Activated naive CD8-positive, alpha-beta T cell treated with anti-CD3 and anti-CD28 coated beads, Interleukin-2, amount 10 ng/mL, durations not matched to agents 7 days and 5 days (primary cell): ENCODE measurements at regions not wholly inside any gene's neighbourhood (a gene's known extent, or its start where the extent isn't known, plus 50 kb on each side); places are given as distances from the start of the nearest gene placed in this dataset.
"Not testable (repeated sequence)": the region's sequence is repeated elsewhere in the genome, so short reads cannot be mapped to it uniquely, and the experiment has no call there.

Experiments
- ATAC-seq: fragments of 150-1000 bp; cut with Tn5 transposase; one replicate; pipeline ENCODE4 v1.10.0; 2021; ENCODE audit warnings: low read depth, moderate library complexity
- POLR2A ChIA-PET: fragments of 350-600 bp; sonication (Branson Sonifier 250); formaldehyde crosslinking; loops from one replicate; lab custom pipeline; 2021; ENCODE audit warnings: antibody characterized with exemption; lab: Charles Lee
- DNase-seq: peaks from one replicate; pipeline ENCODE4 v3.0.0; 2021
- H3K27ac Mint-ChIP-seq: one replicate; pipeline ENCODE4 v1.8.0; 2022; ENCODE audit warnings: mild to moderate bottlenecking, mixed read lengths
- H3K27me3 Mint-ChIP-seq: one replicate; pipeline ENCODE4 v1.8.0; 2022; ENCODE audit warnings: mild to moderate bottlenecking, moderate library complexity, mixed read lengths
- H3K36me3 Mint-ChIP-seq: one replicate; pipeline ENCODE4 v1.8.0; 2021; ENCODE audit warnings: mild to moderate bottlenecking, mixed read lengths
- H3K4me1 Mint-ChIP-seq: one replicate; pipeline ENCODE4 v1.8.0; 2021; ENCODE audit warnings: mixed read lengths
- H3K4me3 Mint-ChIP-seq: one replicate; pipeline ENCODE4 v1.8.0; 2022; ENCODE audit warnings: mild to moderate bottlenecking, moderate library complexity, mixed read lengths
- H3K9me3 Mint-ChIP-seq: one replicate; pipeline ENCODE4 v1.8.0; 2021; ENCODE audit warnings: mixed read lengths

DNA sequence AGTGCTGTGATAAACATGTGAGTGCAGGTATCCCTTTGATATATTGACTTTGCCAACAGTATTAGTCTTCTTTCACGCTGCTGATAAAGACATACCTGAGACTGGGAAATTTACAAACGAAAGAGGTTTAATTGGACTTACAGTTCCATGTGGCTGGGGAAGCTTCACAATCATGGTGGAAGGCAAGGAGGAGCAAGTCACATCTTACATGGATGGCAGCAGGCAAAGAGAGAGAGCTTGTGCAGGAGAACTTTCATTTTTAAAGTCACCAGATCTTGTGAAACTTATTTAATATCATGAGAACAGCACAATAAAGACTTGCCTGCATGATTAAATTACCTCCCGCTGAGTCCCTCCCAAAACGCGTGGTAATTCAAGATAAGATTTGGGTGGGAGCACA is 277.9 kb upstream of the GCFC2 start:
- H3K4me3 Mint-ChIP-seq, H3K36me3 Mint-ChIP-seq, ATAC-seq, H3K27ac Mint-ChIP-seq, H3K4me1 Mint-ChIP-seq, POLR2A ChIA-PET, H3K9me3 Mint-ChIP-seq, DNase-seq, H3K27me3 Mint-ChIP-seq: not testable (repeated sequence)

DNA sequence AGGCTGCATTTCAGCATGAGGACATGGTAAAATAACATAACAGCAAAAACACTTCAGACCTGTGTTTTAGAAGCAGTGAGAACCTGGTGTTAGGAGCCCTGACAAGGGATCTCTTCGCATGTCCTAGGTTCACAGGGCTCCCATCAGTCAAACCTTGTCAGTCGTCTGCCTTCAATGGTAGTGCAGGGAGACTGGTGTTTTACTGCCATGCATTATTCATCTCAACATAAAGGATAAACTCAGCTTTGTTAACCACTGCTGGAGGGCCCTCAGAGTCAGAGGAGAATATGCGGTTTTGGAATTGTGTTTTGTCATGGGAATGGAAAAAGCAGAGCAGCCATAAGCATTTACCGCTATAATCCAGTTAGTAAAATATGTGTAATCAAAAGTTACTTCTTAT is 275.9 kb upstream of the GCFC2 start:
- Mint-ChIP-seq H3K4me1 (no peaks in the 10 kb centered on the region), H3K27me3 (no peaks in the 10 kb centered on the region), H3K27ac (no peak overlapping the region), H3K9me3 (peaks cover 2% of the 10 kb centered on the region), H3K4me3 (no peak overlapping the region), H3K36me3 (no peaks in the 10 kb centered on the region)
- POLR2A ChIA-PET: no interaction called here
- no peak for DNase-seq
- ATAC-seq: no peak

DNA sequence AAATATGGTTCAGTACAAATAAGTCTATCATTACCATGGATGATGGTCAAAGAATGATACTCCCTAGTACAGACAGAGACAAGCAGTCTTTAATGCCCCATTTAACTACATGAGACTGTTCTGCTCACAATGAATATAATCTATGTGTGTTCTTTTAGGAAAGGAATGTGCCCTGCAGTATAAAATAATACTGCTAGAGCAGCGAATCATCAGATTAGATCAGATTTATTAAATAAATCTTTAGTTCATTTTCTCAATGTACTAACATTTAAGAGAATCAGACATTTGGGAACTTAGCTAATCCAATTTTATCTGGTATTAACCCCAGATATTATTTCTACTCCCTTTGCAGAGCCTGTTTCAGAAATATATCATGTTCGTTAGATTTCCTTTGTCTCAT is 272.0 kb upstream of the GCFC2 start:
- Mint-ChIP-seq H3K27ac (no peak overlapping the region), H3K4me3 (no peak overlapping the region), H3K36me3 (no peaks in the 10 kb centered on the region), H3K4me1 (no peaks in the 10 kb centered on the region), H3K27me3 (no peaks in the 10 kb centered on the region), H3K9me3 (peaks cover 4% of the 10 kb centered on the region)
- POLR2A ChIA-PET: no interaction called here
- ATAC-seq (no peak), DNase-seq (no peak)

DNA sequence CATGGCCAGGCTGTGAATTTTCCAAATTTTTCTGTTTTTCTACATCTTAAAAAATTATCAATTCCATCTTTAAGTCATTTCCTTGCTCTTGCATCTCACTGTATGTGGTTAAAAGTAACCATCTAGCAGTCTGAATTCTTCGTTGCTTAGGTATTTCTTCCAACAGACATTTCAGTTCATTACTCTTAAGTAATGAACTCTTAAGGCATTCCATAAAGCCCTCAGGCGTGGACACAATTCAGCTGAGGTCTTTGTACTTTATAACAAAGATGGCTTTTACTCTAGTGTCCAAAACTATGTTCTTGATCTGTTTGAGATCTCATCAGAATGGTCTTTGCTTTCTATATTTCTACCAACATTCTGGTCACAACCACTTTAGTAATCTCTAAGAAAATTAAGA is 253.9 kb upstream of the GCFC2 start:
- H3K27me3 Mint-ChIP-seq: no peaks in the 10 kb centered on the region
- DNase-seq (no peak), ATAC-seq (no peak)
- H3K4me3 Mint-ChIP-seq: no peak overlapping the region
- no peaks in the 10 kb centered on the region for H3K4me1 Mint-ChIP-seq
- peaks cover 2% of the 10 kb centered on the region for H3K9me3 Mint-ChIP-seq
- H3K27ac Mint-ChIP-seq: no peak overlapping the region
- POLR2A ChIA-PET: no interaction called here
- no peaks in the 10 kb centered on the region for H3K36me3 Mint-ChIP-seq

DNA sequence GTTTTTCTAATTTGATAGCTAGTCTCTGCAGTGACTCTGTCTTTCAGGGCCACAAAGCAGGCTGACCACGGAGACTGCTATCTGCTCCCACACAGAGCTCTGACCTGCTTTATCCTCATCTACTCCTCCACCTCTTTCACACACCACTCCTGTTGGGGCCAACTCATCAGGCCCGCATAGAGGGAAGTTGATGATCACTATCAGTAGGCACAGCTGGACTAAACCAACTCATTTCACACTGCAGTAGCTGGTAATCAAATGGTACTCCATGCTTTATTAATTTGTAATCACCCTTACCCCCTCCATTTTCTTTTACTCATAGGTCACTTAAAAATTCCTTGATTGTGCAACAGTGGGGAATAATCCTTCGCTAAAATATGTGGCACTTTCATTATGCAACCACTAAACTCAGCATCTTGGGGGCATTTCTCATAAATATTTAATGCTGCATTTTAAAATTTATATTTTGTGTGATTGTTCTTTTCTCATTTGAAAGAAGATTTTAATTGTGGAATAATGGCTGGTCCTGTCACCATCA is 249.8 kb upstream of the GCFC2 start:
- Mint-ChIP-seq H3K27ac (no peak overlapping the region), H3K36me3 (no peaks in the 10 kb centered on the region), H3K9me3 (no peaks in the 10 kb centered on the region), H3K4me1 (no peaks in the 10 kb centered on the region), H3K4me3 (no peak overlapping the region), H3K27me3 (no peaks in the 10 kb centered on the region)
- POLR2A ChIA-PET: no interaction called here
- DNase-seq (no peak), ATAC-seq (no peak)

DNA sequence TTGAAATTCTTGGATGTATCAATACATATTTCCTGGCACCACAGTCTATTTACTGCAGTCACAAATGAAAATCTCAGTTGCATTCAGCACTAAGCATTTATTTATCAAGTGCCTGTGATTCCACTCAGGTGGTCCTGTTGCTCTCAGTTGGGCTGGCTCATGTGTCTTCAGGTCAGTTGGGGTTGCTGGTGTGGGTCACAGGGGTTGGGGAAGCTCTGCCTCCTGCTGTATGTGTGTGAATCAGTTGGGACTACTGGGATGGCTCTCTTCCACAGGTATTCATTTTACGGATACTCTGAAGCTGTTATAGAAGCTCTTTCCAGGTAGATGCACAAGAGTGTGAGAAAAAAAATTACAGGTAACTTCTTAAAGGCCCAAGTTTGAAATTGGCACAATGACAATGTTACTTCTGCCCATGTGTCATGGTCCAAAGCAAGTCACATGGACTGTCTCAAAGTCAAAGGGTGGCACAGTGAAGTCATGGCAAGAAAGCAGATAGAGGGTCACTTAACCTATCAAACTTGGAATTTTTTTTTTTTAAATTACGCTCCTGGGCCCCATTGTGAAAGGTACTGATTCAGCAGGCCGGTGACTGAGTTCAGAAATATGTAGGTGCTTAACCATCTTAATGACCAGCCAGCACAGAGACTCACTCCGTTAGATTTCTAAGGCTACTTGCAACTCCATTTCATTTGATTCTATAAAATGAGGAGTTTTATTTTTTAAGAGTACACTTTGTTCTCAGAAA is 249.2 kb upstream of the GCFC2 start:
- no peaks in the 10 kb centered on the region for H3K4me1 Mint-ChIP-seq
- H3K4me3 Mint-ChIP-seq: no peak overlapping the region
- no peaks in the 10 kb centered on the region for H3K9me3 Mint-ChIP-seq
- ATAC-seq (no peak), DNase-seq (no peak)
- no peaks in the 10 kb centered on the region for H3K27me3 Mint-ChIP-seq
- H3K27ac Mint-ChIP-seq: no peak overlapping the region
- POLR2A ChIA-PET: no interaction called here
- H3K36me3 Mint-ChIP-seq: no peaks in the 10 kb centered on the region

DNA sequence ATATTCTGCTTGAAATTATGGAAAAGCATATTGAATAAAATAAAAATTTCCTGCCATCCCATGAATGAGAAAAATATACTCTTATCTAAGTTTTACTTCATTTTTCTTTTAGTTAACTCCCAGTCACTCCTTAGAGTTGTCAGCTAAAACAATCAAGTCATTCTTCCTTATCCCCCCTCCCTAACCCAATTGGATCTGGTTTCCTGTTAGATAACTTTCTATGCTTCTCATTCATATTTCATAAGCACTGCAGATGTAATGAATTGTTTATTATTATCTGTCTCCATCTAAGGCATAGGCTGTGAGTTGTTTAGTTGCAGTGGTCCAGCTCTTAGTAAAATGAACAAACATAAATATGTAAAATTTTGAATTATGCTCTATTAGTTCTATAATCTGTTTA is 244.0 kb upstream of the GCFC2 start:
- no peak for ATAC-seq
- POLR2A ChIA-PET: no interaction called here
- H3K27me3 Mint-ChIP-seq: no peaks in the 10 kb centered on the region
- H3K9me3 Mint-ChIP-seq: no peaks in the 10 kb centered on the region
- H3K4me1 Mint-ChIP-seq: no peaks in the 10 kb centered on the region
- no peak overlapping the region for H3K27ac Mint-ChIP-seq
- no peaks in the 10 kb centered on the region for H3K36me3 Mint-ChIP-seq
- DNase-seq: no peak
- no peak overlapping the region for H3K4me3 Mint-ChIP-seq

DNA sequence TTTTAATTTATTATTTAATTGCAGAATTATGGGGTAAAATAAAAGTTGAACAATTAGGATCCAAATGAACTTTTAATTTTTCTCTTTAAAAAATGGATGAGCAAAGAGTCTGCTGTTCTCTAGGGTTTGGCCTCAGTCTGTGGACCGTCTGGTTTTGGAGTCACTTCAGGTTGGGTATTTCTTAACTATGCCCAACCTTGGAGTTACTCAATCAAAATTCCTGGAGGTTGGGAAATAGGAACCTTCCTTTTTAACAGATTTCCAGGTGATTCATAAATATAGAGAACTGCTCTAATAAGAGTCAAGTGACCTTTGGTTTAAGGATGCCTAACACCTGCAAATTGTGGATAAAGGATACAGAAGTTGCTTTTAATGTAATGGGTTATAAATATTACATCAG is 241.5 kb upstream of the GCFC2 start:
- H3K36me3 Mint-ChIP-seq: no peaks in the 10 kb centered on the region
- ATAC-seq (no peak), DNase-seq (no peak)
- no peak overlapping the region for H3K27ac Mint-ChIP-seq
- H3K4me1 Mint-ChIP-seq: no peaks in the 10 kb centered on the region
- POLR2A ChIA-PET: no interaction called here
- no peaks in the 10 kb centered on the region for H3K9me3 Mint-ChIP-seq
- no peaks in the 10 kb centered on the region for H3K27me3 Mint-ChIP-seq
- H3K4me3 Mint-ChIP-seq: no peak overlapping the region

DNA sequence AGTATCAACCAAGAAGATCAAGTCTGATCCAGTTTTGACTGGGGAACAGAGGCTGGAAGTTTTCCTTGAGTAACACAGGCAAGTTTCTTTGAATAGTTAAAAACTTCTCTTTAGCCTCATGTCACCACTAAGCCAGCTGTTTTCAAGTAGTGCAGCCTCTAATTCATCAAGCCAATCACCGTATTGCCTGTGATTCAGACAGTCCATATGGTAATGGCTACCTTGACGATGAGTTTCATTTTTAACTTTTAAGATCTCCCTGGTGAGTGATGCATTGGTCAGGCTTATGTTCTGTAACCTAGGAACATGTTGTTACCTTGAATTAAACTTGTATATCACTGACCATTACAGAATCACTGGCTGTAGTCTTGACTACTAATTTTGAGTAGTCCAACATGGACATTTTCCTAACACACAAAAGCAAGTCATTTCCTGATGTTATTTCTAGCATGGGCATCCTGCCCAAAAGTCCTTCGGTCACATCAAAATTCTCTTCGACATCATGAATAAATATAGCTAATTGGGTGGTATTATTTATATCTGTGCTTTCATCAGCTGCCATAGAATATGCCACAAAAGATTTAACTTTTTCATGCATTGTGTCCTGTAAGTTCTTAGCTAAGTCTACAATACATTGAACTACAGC is 238.8 kb upstream of the GCFC2 start:
- H3K4me1 Mint-ChIP-seq: no peaks in the 10 kb centered on the region
- H3K27me3 Mint-ChIP-seq: no peaks in the 10 kb centered on the region
- no peak overlapping the region for H3K27ac Mint-ChIP-seq
- no peak for DNase-seq
- peaks cover 5% of the 10 kb centered on the region for H3K9me3 Mint-ChIP-seq
- ATAC-seq: no peak
- H3K4me3 Mint-ChIP-seq: no peak overlapping the region
- POLR2A ChIA-PET: no interaction called here
- H3K36me3 Mint-ChIP-seq: no peaks in the 10 kb centered on the region

DNA sequence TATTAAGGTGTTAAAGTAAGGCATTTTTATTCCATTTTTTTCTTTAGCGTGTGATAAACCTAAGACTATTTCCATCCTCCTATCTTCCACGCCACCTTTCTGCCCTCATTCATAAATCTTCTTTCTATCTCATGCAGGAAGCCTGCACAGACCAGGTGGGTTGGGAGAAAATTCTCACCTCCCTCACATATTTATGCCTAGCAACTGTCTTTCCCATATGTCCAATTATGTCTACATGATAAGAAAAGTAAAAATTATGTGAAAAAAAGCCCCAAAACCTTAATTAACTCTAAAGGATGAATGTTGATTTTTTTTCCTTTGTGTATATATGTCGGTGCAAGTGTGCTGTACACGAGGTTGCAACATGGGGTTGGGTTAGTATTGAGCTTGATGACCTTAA is 225.6 kb upstream of the GCFC2 start:
- no peak overlapping the region for H3K27ac Mint-ChIP-seq
- no peaks in the 10 kb centered on the region for H3K4me1 Mint-ChIP-seq
- DNase-seq (no peak), ATAC-seq (no peak)
- H3K4me3 Mint-ChIP-seq: no peak overlapping the region
- H3K36me3 Mint-ChIP-seq: no peaks in the 10 kb centered on the region
- peaks cover 3% of the 10 kb centered on the region for H3K9me3 Mint-ChIP-seq
- POLR2A ChIA-PET: no interaction called here
- no peaks in the 10 kb centered on the region for H3K27me3 Mint-ChIP-seq

DNA sequence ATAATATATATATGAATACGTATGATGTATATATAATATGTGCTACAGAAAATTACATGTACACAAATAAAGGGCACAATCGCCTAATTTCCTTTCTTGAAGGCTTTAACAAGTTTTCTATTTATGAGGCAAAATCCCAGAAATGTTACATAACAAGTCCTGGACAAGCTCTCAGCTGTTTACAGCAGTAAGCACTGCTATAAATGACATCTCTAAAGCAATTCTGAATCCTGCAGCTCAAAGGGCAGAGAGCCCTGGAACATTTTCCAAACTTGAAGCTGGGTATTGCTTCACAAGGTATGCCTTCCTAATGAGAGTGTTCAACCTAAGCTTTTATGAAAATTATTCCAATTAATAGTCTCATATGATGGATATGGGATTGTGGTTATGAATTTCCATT is 222.3 kb upstream of the GCFC2 start:
- H3K36me3 Mint-ChIP-seq: no peaks in the 10 kb centered on the region
- H3K4me3 Mint-ChIP-seq: no peak overlapping the region
- peaks cover 1% of the 10 kb centered on the region for H3K9me3 Mint-ChIP-seq
- no peaks in the 10 kb centered on the region for H3K27me3 Mint-ChIP-seq
- H3K4me1 Mint-ChIP-seq: no peaks in the 10 kb centered on the region
- H3K27ac Mint-ChIP-seq: no peak overlapping the region
- DNase-seq: no peak
- POLR2A ChIA-PET: no interaction called here
- ATAC-seq: no peak

DNA sequence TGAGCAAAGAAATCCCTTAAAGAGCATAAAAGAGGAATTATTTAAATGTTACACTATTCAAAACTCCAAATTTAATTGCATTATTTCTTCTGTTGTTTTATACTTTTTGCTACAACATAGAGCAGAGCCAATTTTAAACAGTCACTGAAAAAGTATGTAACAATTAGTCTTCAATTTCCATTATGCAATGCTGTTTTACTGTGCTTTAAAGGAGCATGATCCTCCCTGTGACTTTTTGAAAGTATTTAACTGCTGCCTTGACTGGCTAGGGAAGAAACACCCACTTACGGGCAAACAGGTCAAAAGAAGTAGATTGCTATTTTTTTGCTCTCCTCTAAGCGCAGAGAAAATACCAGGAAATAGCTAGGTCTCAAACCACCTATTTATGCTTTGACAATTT is 217.4 kb upstream of the GCFC2 start:
- DNase-seq (no peak), ATAC-seq (no peak)
- Mint-ChIP-seq H3K4me3 (no peak overlapping the region), H3K27me3 (no peaks in the 10 kb centered on the region), H3K36me3 (no peaks in the 10 kb centered on the region), H3K27ac (no peak overlapping the region), H3K4me1 (no peaks in the 10 kb centered on the region), H3K9me3 (no peaks in the 10 kb centered on the region)
- POLR2A ChIA-PET: no interaction called here

DNA sequence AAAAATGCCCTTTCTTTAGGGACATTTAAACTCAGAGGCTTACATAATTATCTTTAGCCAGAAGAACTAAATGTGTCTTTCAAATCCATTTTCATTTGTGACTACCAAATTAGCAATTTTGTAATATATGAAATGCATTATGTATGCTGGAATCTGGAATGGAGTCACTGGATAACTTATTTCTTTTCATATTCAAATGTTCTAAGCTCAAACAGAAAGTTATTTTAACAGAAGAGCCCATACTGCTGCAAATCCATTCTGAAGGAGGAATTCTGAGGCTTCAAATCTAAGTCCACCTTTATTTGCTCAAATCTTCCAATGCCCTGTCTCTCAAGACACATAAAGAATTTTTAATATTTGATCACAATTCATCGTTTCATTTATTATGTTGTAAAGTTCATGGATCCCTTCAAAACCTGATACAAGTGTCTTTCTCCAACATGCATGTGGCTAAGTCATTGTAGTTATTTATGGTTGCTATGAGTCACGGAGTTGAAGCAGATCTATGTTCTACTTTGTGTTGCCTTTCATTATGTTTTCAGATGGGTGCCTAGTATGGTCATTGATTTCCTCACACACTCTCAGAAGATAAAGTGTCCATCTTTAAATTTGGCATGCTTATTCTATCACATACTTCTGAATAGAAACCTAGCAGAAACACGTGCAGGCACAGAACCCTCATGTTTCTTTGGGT is 214.8 kb upstream of the GCFC2 start:
- H3K27me3 Mint-ChIP-seq: no peaks in the 10 kb centered on the region
- DNase-seq: no peak
- POLR2A ChIA-PET: no interaction called here
- H3K27ac Mint-ChIP-seq: no peak overlapping the region
- no peaks in the 10 kb centered on the region for H3K36me3 Mint-ChIP-seq
- no peak overlapping the region for H3K4me3 Mint-ChIP-seq
- no peaks in the 10 kb centered on the region for H3K4me1 Mint-ChIP-seq
- no peak for ATAC-seq
- no peaks in the 10 kb centered on the region for H3K9me3 Mint-ChIP-seq

DNA sequence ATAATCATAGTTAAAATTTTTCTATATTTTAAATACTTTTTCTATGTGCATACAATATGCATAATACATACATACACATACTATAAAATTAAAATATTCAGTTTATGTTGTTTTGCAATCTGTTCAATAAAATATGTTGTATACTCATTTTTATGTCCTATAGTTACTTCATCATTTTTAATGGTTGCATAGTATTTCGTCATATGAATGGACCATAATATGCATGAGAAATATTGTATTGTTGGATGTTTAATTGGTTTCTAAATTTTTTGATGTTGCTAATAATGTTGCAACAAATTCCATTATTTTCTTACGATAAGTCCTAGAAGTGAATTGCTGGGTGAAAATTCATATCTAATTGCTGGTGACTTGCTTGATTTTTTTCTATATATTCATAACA is 211.5 kb upstream of the GCFC2 start:
- no peak overlapping the region for H3K4me3 Mint-ChIP-seq
- H3K27me3 Mint-ChIP-seq: no peaks in the 10 kb centered on the region
- ATAC-seq (no peak), DNase-seq (no peak)
- POLR2A ChIA-PET: no interaction called here
- no peak overlapping the region for H3K27ac Mint-ChIP-seq
- no peaks in the 10 kb centered on the region for H3K36me3 Mint-ChIP-seq
- H3K9me3 Mint-ChIP-seq: no peaks in the 10 kb centered on the region
- no peaks in the 10 kb centered on the region for H3K4me1 Mint-ChIP-seq
